GM18511 (cell line): ENCODE measurements at regions not wholly inside any gene's neighbourhood (a gene's known extent, or its start where the extent isn't known, plus 50 kb on each side); places are given as distances from the start of the nearest gene placed in this dataset.
"Not testable (repeated sequence)": the region's sequence is repeated elsewhere in the genome, so short reads cannot be mapped to it uniquely, and the experiment has no call there.

Source experiments
- ATAC-seq: cut with Tn5 transposase; IDR thresholded peaks from one replicate; pipeline ENCODE4 v1.9.1; 2021; ENCODE audit warnings: mild to moderate bottlenecking, moderate library complexity; ENCODE audit not compliant: unreplicated experiment

GRCh38 chr3:13197795-13198194, 124.6 kb upstream of the IQSEC1 start:
- no peak for ATAC-seq

- ATAC-seq = no peak
Observed at GRCh38 chr3:13197281-13197680, 124.1 kb upstream of the IQSEC1 start.

GRCh38 chr3:13195374-13195773, 122.1 kb upstream of the IQSEC1 start:
- no peak for ATAC-seq

DNA sequence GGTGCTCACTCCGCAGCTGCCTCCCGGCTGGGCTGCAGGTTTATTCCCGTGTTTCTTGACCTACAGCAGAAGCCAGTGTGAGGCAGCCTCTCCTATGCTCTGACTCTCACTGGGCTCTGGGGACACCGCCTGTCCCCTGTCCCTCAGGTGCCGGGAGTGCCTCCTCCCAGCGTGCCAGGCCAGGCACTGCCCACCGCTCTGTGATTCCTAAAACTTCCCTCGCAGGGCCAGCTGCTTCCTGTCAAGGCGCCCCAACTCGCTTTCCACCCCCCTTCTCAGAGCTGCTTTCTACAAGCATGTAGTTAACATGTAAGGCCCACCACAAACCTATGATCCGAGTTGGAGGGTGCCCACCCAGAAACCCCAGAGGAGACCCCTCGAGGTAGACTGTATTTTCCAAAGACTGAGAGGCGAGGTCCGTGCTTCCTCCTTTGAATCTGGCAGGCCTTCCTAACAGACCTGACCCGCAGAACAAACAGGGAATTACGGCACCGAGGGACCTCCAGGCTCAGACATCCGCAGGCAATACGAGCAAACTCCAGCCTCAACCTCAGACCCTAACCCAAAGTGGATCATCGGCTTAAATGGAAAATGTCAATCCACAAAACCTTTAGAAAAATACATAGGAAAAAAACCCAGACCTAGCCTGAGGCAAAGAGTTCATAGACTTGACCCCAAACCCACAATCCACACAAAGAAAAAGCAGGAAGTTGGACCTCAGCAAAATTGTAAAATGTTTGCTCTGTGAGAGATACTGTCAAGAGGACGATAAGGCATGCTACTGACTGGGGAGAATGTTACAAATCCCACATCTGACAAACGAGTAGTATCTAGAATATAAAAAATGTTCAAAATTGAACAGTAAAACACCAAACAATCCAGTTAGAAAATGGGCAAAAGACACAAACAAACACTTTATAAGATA, 121.3 kb upstream of the IQSEC1 start:
- no peak for ATAC-seq

GRCh38 chr3:13193320-13194284, 120.4 kb upstream of the IQSEC1 start:
- no peak for ATAC-seq

DNA sequence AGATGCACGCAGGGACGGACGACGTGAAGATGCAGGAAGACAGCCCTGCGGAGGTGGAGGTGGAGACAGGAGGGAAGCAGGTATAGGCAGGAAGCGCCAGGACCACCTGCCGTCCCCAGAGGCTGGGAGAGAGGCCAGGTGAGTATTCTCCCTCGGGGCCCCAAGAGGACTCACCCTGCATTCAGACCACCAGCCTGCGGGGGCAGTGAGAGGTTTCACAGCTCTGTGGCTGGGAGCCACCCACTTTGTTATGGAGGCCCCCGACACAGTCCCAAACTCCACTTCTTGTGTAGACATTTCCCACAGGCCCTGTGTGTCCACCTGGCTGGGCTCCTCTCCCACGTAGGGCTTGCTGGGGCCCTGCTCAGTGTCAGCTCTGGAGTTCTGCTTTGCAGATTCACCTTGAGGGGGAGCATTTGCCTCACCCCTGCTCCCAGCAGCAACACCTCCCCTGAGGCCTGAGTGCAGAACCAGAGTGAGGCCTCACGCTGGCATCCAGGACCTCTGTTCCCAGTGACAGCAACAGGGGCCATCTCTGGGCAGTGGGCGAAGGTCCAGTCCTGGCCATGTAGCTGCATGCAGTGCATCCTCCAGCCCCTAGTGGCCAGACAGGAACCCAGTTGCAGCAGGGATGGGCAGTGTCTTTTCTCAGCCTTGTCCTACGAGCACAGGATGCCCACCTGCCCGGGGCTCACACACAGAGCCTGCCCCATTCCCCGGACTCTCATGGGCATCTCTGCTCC, 119.4 kb upstream of the IQSEC1 start:
- no peak for ATAC-seq

DNA sequence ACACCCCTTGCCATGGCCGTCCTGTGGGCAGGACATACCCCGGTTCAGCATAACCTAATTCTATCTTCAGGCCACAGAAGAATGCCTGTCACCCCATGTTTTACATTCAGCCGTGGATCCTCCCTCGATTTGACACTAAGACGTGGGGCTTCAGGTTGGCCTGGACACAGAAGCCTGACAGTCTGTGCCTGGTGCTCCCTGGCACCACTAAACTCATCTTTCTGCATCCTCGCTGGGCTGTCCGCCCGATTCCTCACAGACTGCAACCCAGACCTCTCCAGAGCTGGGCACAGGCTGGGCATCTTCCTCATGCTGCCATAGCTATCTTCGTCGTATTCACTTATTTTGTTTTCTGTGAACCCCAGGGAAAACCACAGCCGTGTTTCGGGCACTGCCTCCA, 117.8 kb upstream of the IQSEC1 start:
- ATAC-seq = no peak

- ATAC-seq = no peak
Observed at GRCh38 chr3:13190378-13190765, 117.1 kb upstream of the IQSEC1 start.

GRCh38 chr3:13189639-13190377, 116.6 kb upstream of the IQSEC1 start:
- no peak for ATAC-seq

GRCh38 chr3:13188975-13189374, 115.7 kb upstream of the IQSEC1 start:
- no peak for ATAC-seq

DNA sequence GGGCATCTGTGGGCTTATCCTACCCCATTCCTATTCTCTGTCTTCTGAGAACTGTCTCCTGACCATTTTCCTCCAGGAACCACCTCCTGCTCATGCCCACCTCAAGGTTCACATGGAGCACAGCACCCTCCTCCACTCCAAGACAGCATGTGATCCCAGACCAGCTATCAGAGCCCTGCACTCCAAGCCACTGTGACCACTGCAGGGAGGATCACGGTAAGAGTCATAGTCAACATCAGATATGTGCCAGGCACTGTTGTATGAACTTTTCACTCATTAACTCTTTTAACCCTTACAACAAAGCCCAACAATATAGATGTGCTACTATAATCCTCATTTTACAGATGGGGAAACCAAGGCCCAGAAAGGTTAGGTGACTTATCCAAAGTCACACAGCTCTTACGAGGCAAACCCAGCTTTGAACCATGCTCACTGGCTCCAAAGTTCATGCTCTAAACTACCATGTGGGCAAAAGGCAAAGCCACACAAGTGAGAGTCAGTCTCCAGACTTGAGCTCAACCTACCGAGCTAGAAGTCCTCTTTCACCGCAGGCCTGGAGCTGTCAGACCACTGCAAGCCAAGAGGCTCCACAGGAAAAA, 115.1 kb upstream of the IQSEC1 start:
- ATAC-seq = no peak

DNA sequence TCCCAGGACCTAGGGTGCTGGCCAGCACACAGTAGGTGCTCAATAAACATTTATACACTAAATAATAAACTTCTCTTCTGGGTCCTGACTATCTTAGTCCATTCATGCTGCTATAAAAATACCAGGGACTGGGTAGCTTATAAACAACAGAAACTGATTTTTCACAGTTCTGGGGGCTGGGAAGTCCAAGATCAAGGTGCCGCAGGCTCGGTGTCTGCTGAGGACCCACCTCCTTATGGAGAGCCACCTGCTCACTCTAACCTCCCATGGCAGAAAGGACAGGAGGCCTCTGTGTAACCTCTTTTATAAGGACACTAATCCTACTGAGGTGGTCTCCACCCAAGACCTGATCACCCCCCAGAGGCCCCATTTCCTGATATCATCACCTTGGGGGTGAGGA, 114.4 kb upstream of the IQSEC1 start:
- ATAC-seq = no peak

DNA sequence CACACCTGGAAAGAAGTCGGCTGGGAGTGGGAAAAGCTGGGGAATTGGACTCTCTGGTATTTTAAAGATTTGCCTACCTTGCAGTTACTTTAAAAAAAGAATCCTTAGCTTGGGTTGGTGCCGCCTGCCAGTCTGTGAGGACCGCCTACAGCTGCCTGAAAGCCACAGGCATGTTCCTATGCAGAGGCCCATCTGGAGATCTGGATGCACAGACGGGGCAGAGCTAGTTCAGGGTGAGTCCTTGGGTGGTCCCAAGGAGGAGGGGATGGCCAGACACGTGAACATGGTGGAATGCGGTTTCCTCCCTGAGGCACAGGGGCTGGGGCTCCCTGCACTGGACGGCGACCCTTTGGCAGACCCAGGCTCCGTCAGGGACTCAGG, 113.2 kb upstream of the IQSEC1 start:
- no peak for ATAC-seq

GRCh38 chr3:13185737-13186434, 112.7 kb upstream of the IQSEC1 start:
- no peak for ATAC-seq

- not testable (repeated sequence) for ATAC-seq
Observed at GRCh38 chr3:13179582-13180210, 106.5 kb upstream of the IQSEC1 start.

GRCh38 chr3:13179181-13179580, 106.0 kb upstream of the IQSEC1 start:
- ATAC-seq = no peak

DNA sequence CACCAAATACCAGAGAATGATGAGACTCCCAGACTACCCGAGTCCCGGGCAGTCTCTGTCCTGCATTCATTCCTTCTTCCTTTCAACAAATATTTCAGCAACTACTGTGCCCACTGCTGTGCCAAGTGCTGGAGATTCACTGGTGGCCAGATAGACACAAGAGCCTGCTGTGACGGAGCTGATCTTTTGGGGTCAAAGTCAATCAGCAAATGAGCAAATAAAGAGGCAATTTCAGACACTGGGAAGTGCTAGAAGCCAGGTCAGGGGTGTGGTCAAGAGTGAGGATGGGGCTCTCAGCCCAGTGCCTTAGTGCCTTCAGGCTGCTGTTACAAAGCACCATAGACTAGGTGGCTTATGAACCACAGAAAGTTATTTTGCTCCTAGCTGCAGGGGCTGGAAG, 104.9 kb upstream of the IQSEC1 start:
- no peak for ATAC-seq

- no peak for ATAC-seq
Observed at GRCh38 chr3:13177641-13178040, 104.4 kb upstream of the IQSEC1 start.

DNA sequence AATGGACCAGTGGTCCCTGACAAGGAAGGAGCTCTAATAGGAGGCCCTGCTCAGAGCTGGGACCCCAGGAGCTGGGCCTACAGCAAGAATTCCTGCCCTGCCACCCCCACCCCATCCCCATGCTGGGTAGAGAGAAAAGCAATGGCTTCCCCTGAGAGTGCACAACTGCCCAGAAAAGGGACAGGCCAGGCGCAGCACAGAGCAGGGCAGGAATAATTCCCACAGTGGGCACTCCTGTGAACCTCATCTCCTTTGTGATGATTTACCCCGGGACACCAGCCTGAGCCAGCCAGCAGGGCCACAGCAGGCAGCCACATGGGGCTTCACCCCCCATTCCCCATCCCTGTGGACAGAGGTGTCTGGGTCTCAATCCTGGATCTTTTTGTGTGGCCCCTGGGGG, 104.0 kb upstream of the IQSEC1 start:
- ATAC-seq = no peak
